Activated naive CD4-positive, alpha-beta T cell treated with Interleukin-2 at 50 U/mL for 16 hours (primary cell): ENCODE measurements at regions not wholly inside any gene's neighbourhood (a gene's known extent, or its start where the extent isn't known, plus 50 kb on each side); places are given as distances from the start of the nearest gene placed in this dataset.

ENCODE experiments used
- DNase-seq: peaks from one replicate; pipeline ENCODE4 v3.0.0-alpha.2; 2020

- DNase-seq: no peak
Measured at GRCh38 chr3:144390786-144391185, 419.2 kb downstream of the DIPK2A start.

DNA sequence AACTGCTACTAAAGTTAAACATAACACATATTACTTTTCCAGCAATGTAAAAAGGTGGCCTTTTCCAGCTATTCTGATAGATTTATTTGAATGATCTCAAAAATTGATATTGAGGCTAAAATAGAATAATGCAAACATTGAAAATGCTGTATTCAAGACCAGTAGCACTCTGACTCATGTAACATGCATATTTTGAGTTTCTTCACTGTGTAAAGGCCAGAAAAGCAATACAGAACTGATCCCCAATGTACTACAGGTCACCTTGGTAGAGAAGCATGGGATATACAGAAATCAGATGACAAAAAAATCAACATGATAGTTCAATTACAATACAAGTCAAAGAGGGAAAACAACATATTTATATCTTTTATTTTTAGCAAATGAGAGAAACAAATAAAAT, 419.6 kb downstream of the DIPK2A start:
- no peak for DNase-seq

GRCh38 chr3:144394032-144394431, 422.4 kb downstream of the DIPK2A start:
- DNase-seq: no peak

DNA sequence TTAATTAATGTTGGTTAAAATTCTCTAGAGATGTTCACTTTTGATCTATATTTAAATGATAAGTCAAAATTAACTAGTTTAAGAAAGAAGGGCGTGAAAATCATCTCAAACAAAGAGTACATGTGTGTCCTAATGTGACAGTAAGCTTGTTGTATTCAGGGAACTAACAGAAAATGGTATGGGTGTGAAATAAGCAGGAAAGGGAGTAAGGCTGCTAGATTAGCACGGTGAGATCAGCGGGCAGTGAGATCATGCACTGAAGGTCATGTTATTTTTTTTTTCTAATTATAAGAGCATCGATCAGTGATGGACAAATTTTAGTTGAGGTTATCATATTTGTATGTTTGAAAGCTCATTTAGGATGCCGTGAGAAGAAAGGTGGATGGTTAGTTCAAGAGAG, 430.8 kb downstream of the DIPK2A start:
- no peak for DNase-seq

- no peak for DNase-seq
Measured at GRCh38 chr3:144403040-144403457, 431.4 kb downstream of the DIPK2A start.

GRCh38 chr3:144407335-144407734, 435.7 kb downstream of the DIPK2A start:
- no peak for DNase-seq

- DNase-seq: no peak
Measured at GRCh38 chr3:144409319-144409718, 437.7 kb downstream of the DIPK2A start.

DNA sequence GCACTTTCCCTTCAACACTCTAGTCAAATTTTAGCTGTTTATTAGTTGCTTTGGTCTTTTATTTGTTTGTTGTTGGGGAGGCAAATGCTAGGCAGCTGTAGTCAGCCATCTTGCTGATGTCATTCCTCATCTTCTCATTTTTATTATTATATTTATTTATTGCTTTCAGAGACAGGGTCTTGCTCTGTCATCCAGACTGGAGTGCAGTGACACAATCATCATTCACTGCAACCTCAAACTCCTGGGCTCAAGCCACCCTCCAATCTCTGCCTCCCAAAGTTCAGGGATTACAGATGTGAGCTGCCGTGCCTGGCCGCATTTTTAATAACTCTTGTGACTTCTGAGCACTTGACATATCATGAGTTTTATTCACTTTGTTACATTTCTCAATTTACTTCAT, 441.4 kb downstream of the DIPK2A start:
- no peak for DNase-seq

- DNase-seq: no peak
Measured at GRCh38 chr3:144415492-144415891, 443.9 kb downstream of the DIPK2A start.

- DNase-seq: no peak
Measured at GRCh38 chr3:144424606-144425005, 453.0 kb downstream of the DIPK2A start.

DNA sequence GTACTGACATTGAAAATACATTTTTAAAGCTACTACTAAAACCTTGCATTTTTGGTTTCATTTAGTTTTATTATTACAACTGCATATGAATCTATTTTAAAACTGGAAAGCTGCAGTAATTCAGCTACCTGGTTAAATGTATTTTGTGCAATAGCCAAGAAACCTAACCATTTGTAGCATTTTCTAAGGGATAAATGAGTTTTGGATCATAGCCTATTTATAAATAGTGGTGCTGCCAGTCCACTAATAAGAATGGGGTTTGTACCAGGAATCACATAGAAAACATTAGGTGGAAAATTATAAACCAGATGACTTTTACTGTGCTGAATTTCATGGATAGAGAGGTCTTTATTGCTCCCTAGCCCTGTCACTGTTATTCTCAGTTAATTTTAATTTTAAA, 454.7 kb downstream of the DIPK2A start:
- no peak for DNase-seq

DNA sequence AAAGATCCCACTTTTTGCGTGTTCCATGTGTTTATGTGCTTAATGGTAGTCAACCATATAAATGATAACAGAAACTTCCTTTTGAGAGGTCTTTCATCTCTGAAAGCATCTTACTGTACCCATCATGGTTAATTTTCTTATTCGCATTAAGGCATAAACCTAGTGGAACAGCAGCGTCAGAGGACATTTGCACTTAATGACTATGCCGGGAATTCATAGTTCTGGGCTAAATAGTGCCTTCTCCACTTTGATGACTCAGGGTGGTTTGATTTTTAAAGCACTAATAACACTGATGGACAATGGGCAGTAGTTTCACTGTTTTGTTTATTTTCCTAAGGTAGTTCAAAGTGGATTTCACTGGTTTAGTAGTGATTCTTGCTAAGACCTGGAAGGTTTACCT, 455.3 kb downstream of the DIPK2A start:
- DNase-seq: no peak

DNA sequence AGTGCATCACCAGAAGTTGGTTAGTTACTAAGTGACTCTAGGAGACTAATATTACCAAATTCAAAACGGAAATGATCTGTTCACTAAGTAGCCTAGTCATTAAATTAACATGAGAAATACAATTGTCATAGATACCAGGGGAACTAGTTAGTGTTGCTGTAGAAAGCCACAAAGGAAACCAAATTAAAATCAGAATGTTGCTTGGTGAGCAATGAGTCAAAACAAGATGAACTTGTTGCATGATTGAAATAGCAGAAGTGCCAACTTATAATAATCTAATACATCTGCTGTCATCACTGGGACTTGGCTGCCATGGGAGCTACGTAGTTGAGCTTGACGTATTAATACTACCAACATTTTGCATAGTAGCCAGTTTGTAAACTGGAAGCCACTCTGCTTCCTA, 458.1 kb downstream of the DIPK2A start:
- no peak for DNase-seq

DNA sequence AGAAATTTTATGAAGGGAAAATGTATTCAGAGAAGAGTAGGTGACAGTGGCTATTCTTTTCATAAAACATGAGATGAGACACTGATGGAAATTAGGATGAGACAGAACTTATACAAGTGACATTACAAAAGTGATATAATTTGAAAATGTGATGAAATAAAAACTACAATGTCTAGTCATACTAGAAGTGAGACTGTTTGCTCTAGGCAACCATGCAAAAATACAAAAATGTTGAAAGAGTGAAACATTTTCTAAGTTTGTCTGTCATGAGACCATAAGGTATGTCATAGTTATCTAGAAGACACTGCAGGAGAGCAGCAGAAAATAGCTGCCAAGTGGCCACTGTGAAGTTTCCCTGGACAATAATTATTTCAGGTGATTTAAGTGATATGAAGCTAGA, 459.5 kb downstream of the DIPK2A start:
- no peak for DNase-seq

DNA sequence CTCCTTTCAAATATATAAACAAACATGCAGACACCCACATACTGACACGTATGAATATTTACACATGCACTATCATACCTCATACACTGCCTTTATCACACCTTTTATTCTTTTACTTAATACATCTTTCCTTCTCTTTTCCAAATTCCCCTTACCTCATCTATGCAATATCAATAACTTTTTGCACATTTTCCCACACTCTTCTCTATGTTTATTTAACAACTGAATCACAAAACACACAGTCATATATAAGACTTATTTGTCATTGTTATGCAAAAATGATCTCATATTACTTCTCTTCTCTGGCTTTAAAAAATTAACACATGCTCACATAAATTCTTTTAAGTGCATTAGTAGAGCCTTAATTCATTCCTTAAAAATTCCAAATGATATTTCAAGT, 461.4 kb downstream of the DIPK2A start:
- no peak for DNase-seq

DNA sequence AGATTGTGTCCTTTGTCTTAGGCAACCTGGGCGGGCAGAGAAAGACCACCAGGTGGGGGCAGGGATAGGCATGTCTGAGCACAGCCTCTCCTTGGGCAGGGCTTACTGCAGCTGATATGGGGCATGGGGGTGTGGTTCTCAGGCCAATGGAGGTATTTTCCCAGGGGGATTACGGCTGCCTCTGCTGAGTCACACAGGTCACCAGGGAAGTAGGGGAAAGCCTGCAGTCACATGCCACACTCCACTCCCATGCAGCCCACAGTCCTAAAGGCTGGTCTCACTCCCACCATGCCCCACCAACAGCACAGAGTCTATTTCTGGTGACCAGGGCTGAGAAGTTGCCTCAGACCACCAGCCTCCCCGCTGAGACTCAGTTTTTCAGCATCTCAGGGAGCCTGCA, 466.4 kb downstream of the DIPK2A start:
- no peak for DNase-seq

GRCh38 chr3:144444061-144444460, 472.4 kb downstream of the DIPK2A start:
- DNase-seq: no peak

GRCh38 chr3:144444546-144444945, 472.9 kb downstream of the DIPK2A start:
- no peak for DNase-seq

DNA sequence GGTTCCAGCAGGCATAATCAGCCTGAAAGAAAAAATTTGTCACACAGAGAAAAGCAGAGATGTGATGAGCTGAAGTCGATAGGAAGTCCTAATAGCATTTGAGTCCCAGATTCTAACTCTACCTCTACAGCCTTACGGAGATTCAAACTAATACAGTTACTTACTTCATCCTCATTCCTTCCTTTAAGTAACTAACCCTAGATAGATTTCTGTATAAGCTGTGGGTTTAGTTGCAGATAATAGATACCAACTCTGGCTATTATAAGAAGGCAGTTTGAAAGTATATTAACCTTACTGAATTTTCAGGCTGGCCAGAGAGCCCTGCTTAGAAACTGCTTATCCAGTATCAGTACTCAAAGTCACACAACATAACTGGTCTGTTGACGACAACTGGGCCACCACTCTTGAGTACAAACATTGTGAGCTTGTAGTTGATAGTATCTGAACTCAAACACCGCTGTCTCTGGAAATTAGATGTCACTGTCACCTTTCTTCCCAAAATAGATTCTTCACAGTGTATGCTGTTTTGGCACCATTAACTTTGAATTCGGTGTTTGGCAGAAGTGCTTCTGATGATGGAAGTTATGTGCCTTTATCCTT, 484.3 kb downstream of the DIPK2A start:
- no peak for DNase-seq

- DNase-seq: no peak
Measured at GRCh38 chr3:144457758-144458157, 486.1 kb downstream of the DIPK2A start.

- DNase-seq: no peak
Measured at GRCh38 chr3:144458283-144458682, 486.7 kb downstream of the DIPK2A start.

- DNase-seq: no peak
Measured at GRCh38 chr3:144462337-144462736, 490.7 kb downstream of the DIPK2A start.

DNA sequence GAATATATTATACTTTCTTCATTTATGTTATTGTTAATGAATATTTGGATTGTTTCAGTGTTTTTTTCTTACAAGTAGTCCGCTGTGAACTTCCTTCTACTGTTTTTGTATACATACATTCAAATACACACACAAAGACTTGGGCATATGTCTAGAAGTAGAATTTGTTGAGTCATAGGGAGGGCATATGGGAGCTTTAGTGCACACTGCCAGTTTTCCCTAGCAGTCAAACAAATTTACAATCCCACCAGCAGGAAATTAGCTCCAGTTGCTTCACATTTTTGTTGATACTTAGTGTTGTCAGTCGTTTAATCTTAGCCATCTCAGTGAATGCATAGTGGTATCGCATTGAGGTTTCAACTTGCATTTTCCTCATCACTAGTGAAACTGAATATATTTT, 492.3 kb downstream of the DIPK2A start:
- DNase-seq: no peak

GRCh38 chr3:144466114-144466513, 494.5 kb downstream of the DIPK2A start:
- no peak for DNase-seq

GRCh38 chr3:144466540-144466939, 494.9 kb downstream of the DIPK2A start:
- no peak for DNase-seq

DNA sequence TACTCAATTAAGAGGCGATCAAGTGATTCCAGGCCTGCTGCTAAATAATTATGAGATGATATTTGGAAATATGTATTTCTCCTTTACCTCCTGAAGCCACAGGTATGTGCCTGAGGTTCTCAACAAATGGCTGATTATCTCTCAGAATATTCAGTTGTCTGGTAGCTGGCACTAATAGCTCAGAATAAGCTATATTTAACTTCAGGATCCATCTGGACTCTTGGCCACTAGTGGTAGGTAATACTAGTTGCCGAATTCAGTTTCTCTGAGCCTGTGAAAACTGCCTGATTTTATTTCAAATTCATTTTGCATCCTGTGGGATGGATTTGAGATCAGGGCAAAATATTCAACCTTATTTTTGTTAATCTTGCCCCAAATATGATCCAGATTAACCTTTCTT, 499.0 kb downstream of the DIPK2A start:
- no peak for DNase-seq
